ENCODE measurements at regions not wholly inside any gene's neighbourhood (a gene's known extent, or its start where the extent isn't known, plus 50 kb on each side); places are given as distances from the start of the nearest gene placed in this dataset.

GRCh38 chr14:29392287-29392686, 535.4 kb downstream of the PRKD1 start (continued):
- TF ChIP-seq ZNF777 (tag by site-specific recombination; IDR thresholded peaks at IDR 0.05; ENCODE audit: borderline replicate concordance), result no peak

GRCh38 chr14:29403091-29403490, 524.6 kb downstream of the PRKD1 start:
- Histone ChIP-seq H3K9me3 (ENCODE audit: control insufficient read depth, insufficient read depth, low read depth, low read length) (no peaks in the 10 kb centered on the region), H3K4me3 (ENCODE audit: low read depth, low read length) (no peak overlapping the region), H3K4me1 (ENCODE audit: control insufficient read depth, insufficient read depth, low read length) (no peaks in the 10 kb centered on the region), H3K36me3 (ENCODE audit: control insufficient read depth in 2 of 2, insufficient read depth in 1 of 2, low read length in 2 of 2) (no peaks in the 10 kb centered on the region), H3K27ac (ENCODE audit: extremely low read depth, low read depth, low read length) (no peak overlapping the region)
- CTCF ChIA-PET, result no interaction called here
- no peak for TF ChIP-seq ZNF132 (tag by site-specific recombination; IDR thresholded peaks at IDR 0.05; ENCODE audit: borderline replicate concordance)
- TF ChIP-seq, protein P1, sequence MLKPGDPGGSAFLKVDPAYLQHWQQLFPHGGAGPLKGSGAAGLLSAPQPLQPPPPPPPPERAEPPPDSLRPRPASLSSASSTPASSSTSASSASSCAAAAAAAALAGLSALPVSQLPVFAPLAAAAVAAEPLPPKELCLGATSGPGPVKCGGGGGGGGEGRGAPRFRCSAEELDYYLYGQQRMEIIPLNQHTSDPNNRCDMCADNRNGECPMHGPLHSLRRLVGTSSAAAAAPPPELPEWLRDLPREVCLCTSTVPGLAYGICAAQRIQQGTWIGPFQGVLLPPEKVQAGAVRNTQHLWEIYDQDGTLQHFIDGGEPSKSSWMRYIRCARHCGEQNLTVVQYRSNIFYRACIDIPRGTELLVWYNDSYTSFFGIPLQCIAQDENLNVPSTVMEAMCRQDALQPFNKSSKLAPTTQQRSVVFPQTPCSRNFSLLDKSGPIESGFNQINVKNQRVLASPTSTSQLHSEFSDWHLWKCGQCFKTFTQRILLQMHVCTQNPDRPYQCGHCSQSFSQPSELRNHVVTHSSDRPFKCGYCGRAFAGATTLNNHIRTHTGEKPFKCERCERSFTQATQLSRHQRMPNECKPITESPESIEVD (tag by site-specific recombination; IDR thresholded peaks at IDR 0.05), result no peak
- TF ChIP-seq REST (tag by site-specific recombination; IDR thresholded peaks at IDR 0.05), result no peak
- TF ChIP-seq, protein P2, sequence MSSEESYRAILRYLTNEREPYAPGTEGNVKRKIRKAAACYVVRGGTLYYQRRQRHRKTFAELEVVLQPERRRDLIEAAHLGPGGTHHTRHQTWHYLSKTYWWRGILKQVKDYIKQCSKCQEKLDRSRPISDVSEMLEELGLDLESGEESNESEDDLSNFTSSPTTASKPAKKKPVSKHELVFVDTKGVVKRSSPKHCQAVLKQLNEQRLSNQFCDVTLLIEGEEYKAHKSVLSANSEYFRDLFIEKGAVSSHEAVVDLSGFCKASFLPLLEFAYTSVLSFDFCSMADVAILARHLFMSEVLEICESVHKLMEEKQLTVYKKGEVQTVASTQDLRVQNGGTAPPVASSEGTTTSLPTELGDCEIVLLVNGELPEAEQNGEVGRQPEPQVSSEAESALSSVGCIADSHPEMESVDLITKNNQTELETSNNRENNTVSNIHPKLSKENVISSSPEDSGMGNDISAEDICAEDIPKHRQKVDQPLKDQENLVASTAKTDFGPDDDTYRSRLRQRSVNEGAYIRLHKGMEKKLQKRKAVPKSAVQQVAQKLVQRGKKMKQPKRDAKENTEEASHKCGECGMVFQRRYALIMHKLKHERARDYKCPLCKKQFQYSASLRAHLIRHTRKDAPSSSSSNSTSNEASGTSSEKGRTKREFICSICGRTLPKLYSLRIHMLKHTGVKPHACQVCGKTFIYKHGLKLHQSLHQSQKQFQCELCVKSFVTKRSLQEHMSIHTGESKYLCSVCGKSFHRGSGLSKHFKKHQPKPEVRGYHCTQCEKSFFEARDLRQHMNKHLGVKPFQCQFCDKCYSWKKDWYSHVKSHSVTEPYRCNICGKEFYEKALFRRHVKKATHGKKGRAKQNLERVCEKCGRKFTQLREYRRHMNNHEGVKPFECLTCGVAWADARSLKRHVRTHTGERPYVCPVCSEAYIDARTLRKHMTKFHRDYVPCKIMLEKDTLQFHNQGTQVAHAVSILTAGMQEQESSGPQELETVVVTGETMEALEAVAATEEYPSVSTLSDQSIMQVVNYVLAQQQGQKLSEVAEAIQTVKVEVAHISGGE (tag by site-specific recombination; conservative IDR thresholded peaks at IDR 0.05; ENCODE audit: low read depth), result no peak
- no peak for TF ChIP-seq ZNF223 (tag by site-specific recombination; IDR thresholded peaks at IDR 0.05)
- TF ChIP-seq ZNF398 (tag by site-specific recombination; IDR thresholded peaks at IDR 0.05), result no peak
- no peak for TF ChIP-seq ZNF266 (tag by site-specific recombination; IDR thresholded peaks at IDR 0.05; ENCODE audit: low read depth)
- no peak for TF ChIP-seq ZNF311 (tag by site-specific recombination; IDR thresholded peaks at IDR 0.05; ENCODE audit: borderline replicate concordance)
- TF ChIP-seq ZNF10 (tag by site-specific recombination; IDR thresholded peaks at IDR 0.05), result no peak
- TF ChIP-seq, protein P3, sequence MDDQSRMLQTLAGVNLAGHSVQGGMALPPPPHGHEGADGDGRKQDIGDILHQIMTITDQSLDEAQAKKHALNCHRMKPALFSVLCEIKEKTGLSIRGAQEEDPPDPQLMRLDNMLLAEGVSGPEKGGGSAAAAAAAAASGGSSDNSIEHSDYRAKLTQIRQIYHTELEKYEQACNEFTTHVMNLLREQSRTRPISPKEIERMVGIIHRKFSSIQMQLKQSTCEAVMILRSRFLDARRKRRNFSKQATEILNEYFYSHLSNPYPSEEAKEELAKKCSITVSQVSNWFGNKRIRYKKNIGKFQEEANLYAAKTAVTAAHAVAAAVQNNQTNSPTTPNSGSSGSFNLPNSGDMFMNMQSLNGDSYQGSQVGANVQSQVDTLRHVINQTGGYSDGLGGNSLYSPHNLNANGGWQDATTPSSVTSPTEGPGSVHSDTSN (CRISPR knock-in tag; IDR thresholded peaks at IDR 0.05), result no peak
- POLR2A ChIA-PET, result no interaction called here
